ENCODE measurements at regions not wholly inside any gene's neighbourhood (a gene's known extent, or its start where the extent isn't known, plus 50 kb on each side); places are given as distances from the start of the nearest gene placed in this dataset.
"Not testable (repeated sequence)": the region's sequence is repeated elsewhere in the genome, so short reads cannot be mapped to it uniquely, and the experiment has no call there.

- H3K27me3 ChIP-seq: no peaks in the 10 kb centered on the region
- H3K27ac ChIP-seq: no peak overlapping the region
- WGBS, 4 donors: 65 to 83% (median 72%) methylated on average over 2 of the region's 2 CpGs
- no peaks in the 10 kb centered on the region for H3K9me3 ChIP-seq (replicated peaks in 1 of 3)
- DNase-seq: no peak
- H3K36me3 ChIP-seq (replicated peaks in 1 of 2): no peaks in the 10 kb centered on the region
- H3K4me1 ChIP-seq (replicated peaks in 1 of 2): no peaks in the 10 kb centered on the region
- intact Hi-C loops (cut with DNase I): no loop called here
- no peak overlapping the region for H3K4me3 ChIP-seq
- TF ChIP-seq POLR2A (IDR thresholded peaks at IDR 0.05): no peak
- TF ChIP-seq, protein P1, sequence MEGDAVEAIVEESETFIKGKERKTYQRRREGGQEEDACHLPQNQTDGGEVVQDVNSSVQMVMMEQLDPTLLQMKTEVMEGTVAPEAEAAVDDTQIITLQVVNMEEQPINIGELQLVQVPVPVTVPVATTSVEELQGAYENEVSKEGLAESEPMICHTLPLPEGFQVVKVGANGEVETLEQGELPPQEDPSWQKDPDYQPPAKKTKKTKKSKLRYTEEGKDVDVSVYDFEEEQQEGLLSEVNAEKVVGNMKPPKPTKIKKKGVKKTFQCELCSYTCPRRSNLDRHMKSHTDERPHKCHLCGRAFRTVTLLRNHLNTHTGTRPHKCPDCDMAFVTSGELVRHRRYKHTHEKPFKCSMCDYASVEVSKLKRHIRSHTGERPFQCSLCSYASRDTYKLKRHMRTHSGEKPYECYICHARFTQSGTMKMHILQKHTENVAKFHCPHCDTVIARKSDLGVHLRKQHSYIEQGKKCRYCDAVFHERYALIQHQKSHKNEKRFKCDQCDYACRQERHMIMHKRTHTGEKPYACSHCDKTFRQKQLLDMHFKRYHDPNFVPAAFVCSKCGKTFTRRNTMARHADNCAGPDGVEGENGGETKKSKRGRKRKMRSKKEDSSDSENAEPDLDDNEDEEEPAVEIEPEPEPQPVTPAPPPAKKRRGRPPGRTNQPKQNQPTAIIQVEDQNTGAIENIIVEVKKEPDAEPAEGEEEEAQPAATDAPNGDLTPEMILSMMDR (IDR thresholded peaks at IDR 0.05): no peak
These were observed 203.8 kb downstream of the TPRG1 start for GRCh38 chr3:189375532-189375931.

DNA sequence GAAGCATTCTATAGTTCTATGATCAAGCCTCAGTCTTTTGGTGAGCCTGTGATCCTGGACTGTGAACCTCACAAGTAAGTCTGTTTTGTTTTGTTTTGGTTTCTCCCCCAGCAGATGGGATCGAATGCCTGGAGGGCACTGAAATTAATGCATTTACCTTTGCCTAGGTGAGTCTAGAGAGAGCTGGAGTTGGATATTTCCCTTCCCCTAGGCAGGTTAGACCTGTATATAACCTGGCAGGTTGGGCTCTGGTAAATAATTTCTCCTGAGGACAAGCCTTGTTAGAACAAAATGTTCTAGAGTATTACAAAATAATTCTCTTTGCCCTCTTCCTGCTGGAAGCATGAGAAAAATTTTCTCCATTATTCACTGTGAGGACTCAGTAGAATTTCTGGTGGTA, 211.9 kb downstream of the TPRG1 start:
- 57 to 84% (median 79%) methylated on average over 1 of the region's 1 CpG for WGBS, 4 donors
- H3K4me1 ChIP-seq (replicated peaks in 1 of 2): no peaks in the 10 kb centered on the region
- TF ChIP-seq POLR2A (IDR thresholded peaks at IDR 0.05): no peak
- TF ChIP-seq, protein P1 (IDR thresholded peaks at IDR 0.05): no peak
- intact Hi-C loops (cut with DNase I): no loop called here
- no peaks in the 10 kb centered on the region for H3K9me3 ChIP-seq (replicated peaks in 1 of 3)
- no peaks in the 10 kb centered on the region for H3K36me3 ChIP-seq (replicated peaks in 1 of 2)
- no peak for DNase-seq
- H3K27me3 ChIP-seq: no peaks in the 10 kb centered on the region
- H3K27ac ChIP-seq: no peak overlapping the region
- H3K4me3 ChIP-seq: no peak overlapping the region

DNA sequence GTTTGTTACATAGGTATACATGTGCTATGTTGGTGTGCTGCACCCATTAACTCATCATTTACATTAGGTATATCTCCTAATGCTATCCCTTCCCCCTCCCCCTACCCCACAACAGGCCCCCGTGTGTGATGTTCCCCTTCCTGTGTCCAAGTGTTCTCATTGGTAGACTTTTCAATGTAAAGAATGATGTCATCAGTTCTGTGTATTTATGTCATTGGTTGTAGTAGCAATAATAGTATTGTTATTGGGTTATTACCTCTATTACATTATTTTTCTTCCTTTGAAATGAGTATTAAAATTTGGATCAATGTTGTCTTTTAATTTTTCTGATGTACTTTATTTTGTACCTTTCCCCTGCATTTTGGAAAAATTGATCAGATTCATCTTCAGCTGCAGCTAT, 214.1 kb downstream of the TPRG1 start:
- DNase-seq; H3K27me3 ChIP-seq; H3K9me3 ChIP-seq (replicated peaks in 1 of 3); intact Hi-C loops (cut with DNase I); H3K36me3 ChIP-seq (replicated peaks in 1 of 2); H3K27ac ChIP-seq; H3K4me1 ChIP-seq (replicated peaks in 1 of 2); H3K4me3 ChIP-seq: not testable (repeated sequence)
- WGBS, 4 donors: 58 to 83% (median 65%) methylated on average over 1 of the region's 1 CpG

GRCh38 chr3:189386739-189387138, 215.0 kb downstream of the TPRG1 start:
- intact Hi-C loops (cut with DNase I): no loop called here
- Histone ChIP-seq H3K4me3 (no peak overlapping the region), H3K27ac (no peak overlapping the region), H3K36me3 (replicated peaks in 1 of 2) (no peaks in the 10 kb centered on the region), H3K4me1 (replicated peaks in 1 of 2) (no peaks in the 10 kb centered on the region), H3K27me3 (no peaks in the 10 kb centered on the region), H3K9me3 (replicated peaks in 1 of 3) (no peaks in the 10 kb centered on the region)
- no peak for DNase-seq
- TF ChIP-seq, protein P1 (IDR thresholded peaks at IDR 0.05): no peak
- no peak for TF ChIP-seq POLR2A (IDR thresholded peaks at IDR 0.05)
- 77 to 93% (median 93%) methylated on average over 3 of the region's 3 CpGs for WGBS, 4 donors

DNA sequence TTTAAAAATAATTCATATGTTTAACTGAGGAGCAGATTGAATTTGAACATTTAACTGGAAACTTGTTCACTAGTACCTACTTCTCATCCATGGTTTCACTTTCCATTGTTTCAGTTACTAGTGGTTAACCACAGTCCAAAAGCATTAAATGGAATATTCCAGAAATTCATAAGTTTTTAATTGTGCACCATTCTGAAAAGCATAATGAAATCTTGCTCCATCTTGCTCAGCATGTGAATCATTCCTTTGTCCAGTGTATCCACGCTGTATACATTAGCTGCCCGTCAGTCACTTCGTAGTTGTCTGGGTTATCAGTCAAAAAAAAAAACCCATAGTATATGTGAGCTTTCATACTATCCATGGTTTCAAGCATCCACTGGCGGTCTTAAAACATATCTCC, 217.6 kb downstream of the TPRG1 start:
- WGBS, 4 donors: 83 to 93% (median 87%) methylated on average over 4 of the region's 4 CpGs
- H3K4me1 ChIP-seq (replicated peaks in 1 of 2): no peaks in the 10 kb centered on the region
- TF ChIP-seq, protein P1 (IDR thresholded peaks at IDR 0.05): no peak
- no peak for TF ChIP-seq POLR2A (IDR thresholded peaks at IDR 0.05)
- intact Hi-C loops (cut with DNase I): no loop called here
- no peaks in the 10 kb centered on the region for H3K36me3 ChIP-seq (replicated peaks in 1 of 2)
- no peak overlapping the region for H3K27ac ChIP-seq
- H3K9me3 ChIP-seq (replicated peaks in 1 of 3): no peaks in the 10 kb centered on the region
- H3K27me3 ChIP-seq: no peaks in the 10 kb centered on the region
- DNase-seq: no peak
- no peak overlapping the region for H3K4me3 ChIP-seq
